GM12878 (cell line): ENCODE measurements at regions not wholly inside any gene's neighbourhood (a gene's known extent, or its start where the extent isn't known, plus 50 kb on each side); places are given as distances from the start of the nearest gene placed in this dataset.

ENCODE experiments used
- ATAC-seq: fragments of 200-7000 bp; cut with Tn5 transposase; 3 replicates; pipeline ENCODE4 v1.9.1; 2020; ENCODE audit warnings: mild to moderate bottlenecking, moderate library complexity
- BruUV-seq: library from RNA; stranded (reverse); fragments of 400-500 nt; replicated peaks from 2 replicates; lab custom pipeline; 2021; lab: Mats Ljungman, UMichigan
- CTCF ChIA-PET: fragments of 300-600 bp; sonication (Branson Sonifier 250); formaldehyde crosslinking; extraction: SDS; loops from one replicate; lab custom pipeline; 2021; ENCODE audit warnings: inconsistent platforms; lab: Yijun Ruan, JAX
- POLR2A ChIA-PET: fragments of 350-600 bp; formaldehyde crosslinking; extraction: SDS; loops from one replicate; lab custom pipeline; 2021; ENCODE audit warnings: inconsistent platforms; lab: Charles Lee
- RAD21 ChIA-PET: fragments of 300-600 bp; sonication (Branson Sonifier 250); formaldehyde crosslinking; loops from one replicate; lab custom pipeline; 2023; ENCODE audit warnings: antibody characterized with exemption; ENCODE audit not compliant: unreplicated experiment; lab: Charles Lee
- SMC1A ChIA-PET: fragments of 300-600 bp; sonication (Branson Sonifier 250); formaldehyde crosslinking; loops from one replicate; lab custom pipeline; 2023; ENCODE audit not compliant: unreplicated experiment, uncharacterized antibody; lab: Charles Lee
- DNase-seq: peaks from one replicate; pipeline ENCODE4 v3.0.0-alpha.2; 2011; ENCODE audit warnings: low read depth, low spot score
- FAIRE-seq: peaks from 3 replicates; lab custom pipeline; 2011; peaks lifted over from hg19 to GRCh38; lab: Jason Lieb, UNC
- H2AFZ ChIP-seq: 2 replicates; pipeline ENCODE4 v1.6.0; 2011; ENCODE audit warnings: low read depth, low read length, control low read depth; ENCODE audit not compliant: control insufficient read depth
- H3K27ac ChIP-seq: 2 replicates; pipeline ENCODE4 v1.5.1; 2011; ENCODE audit warnings: control low read depth; ENCODE audit not compliant: control insufficient read depth, insufficient read depth
- H3K27me3 ChIP-seq, 2 experiments: replicated peaks in 1 of 2; 2 replicates each; pipeline versions ENCODE4 v1.6.0 to v1.6.1; 2011; ENCODE audit warnings: low read length in 1 of 2; ENCODE audit not compliant: control insufficient read depth in 2 of 2, insufficient read depth in 2 of 2
- H3K36me3 ChIP-seq, 2 experiments: 2 replicates each; pipeline ENCODE4 v1.5.1; 2011; ENCODE audit warnings: low read length in 1 of 2; ENCODE audit not compliant: control insufficient read depth in 2 of 2, insufficient read depth in 2 of 2
- H3K4me1 ChIP-seq: 2 replicates; pipeline ENCODE4 v1.6.1; 2011; ENCODE audit warnings: mild to moderate bottlenecking, low read length, moderate library complexity, mixed read lengths; ENCODE audit not compliant: control insufficient read depth, insufficient read depth
- H3K4me2 ChIP-seq: 2 replicates; pipeline ENCODE4 v1.6.0; 2011; ENCODE audit warnings: control low read depth; ENCODE audit not compliant: control insufficient read depth, insufficient read depth
- H3K4me3 ChIP-seq: fragments of 200-600 bp; sonication (generic); 2 replicates; pipeline ENCODE4 v1.5.1; 2016
- H3K79me2 ChIP-seq: 2 replicates; pipeline ENCODE4 v1.6.0; 2011; ENCODE audit warnings: low read length; ENCODE audit not compliant: control insufficient read depth, insufficient read depth
- H3K9ac ChIP-seq: 2 replicates; pipeline ENCODE4 v1.8.0; 2011; ENCODE audit warnings: low read length, control low read depth, mixed read lengths; ENCODE audit not compliant: control insufficient read depth, insufficient read depth
- H3K9me3 ChIP-seq: replicated peaks from 3 replicates; pipeline ENCODE4 v1.5.1; 2011; ENCODE audit warnings: mild to moderate bottlenecking, low read length; ENCODE audit not compliant: control insufficient read depth, insufficient read depth
- H4K20me1 ChIP-seq: 2 replicates; pipeline ENCODE4 v1.6.0; 2011; ENCODE audit not compliant: control insufficient read depth, insufficient read depth
- BMI1 ChIP-seq: fragments of 450-650 bp; IDR thresholded peaks from 2 replicates; pipeline ENCODE4 v1.6.1; 2016; ENCODE audit warnings: mild to moderate bottlenecking, moderate library complexity, borderline replicate concordance
- CHD4 ChIP-seq: fragments of 200-600 bp; sonication (generic); IDR thresholded peaks from 2 replicates; pipeline ENCODE4 v1.6.1; 2016; ENCODE audit warnings: mild to moderate bottlenecking
- DPF2 ChIP-seq: fragments of 450-650 bp; IDR thresholded peaks from 2 replicates; pipeline ENCODE4 v1.6.1; 2017; ENCODE audit warnings: mild to moderate bottlenecking
- IRF4 ChIP-seq: IDR thresholded peaks from 2 replicates; pipeline ENCODE4 v1.6.1; 2011; ENCODE audit warnings: low read depth, low read length
- MTA2 ChIP-seq: fragments of 450-650 bp; IDR thresholded peaks from 2 replicates; pipeline ENCODE4 v1.6.1; 2016; ENCODE audit warnings: low read depth, mild to moderate bottlenecking, moderate library complexity
- NFXL1 ChIP-seq: fragments of 450-650 bp; IDR thresholded peaks from 2 replicates; pipeline ENCODE4 v1.6.1; 2017; ENCODE audit warnings: antibody characterized with exemption, mild to moderate bottlenecking, borderline replicate concordance
- NFYA ChIP-seq: IDR thresholded peaks from 2 replicates; pipeline ENCODE4 v1.6.1; 2011; ENCODE audit warnings: low read depth, mild to moderate bottlenecking, low read length, improper control_type of control experiment, borderline replicate concordance
- NFYB ChIP-seq: IDR thresholded peaks from 2 replicates; pipeline ENCODE4 v1.6.1; 2011; ENCODE audit warnings: low read depth, mild to moderate bottlenecking, low read length, improper control_type of control experiment, moderate library complexity; ENCODE audit not compliant: insufficient read depth
- POU2F2 ChIP-seq: IDR thresholded peaks from 3 replicates; pipeline ENCODE4 v1.6.1; 2011; ENCODE audit warnings: low read depth, mild to moderate bottlenecking, low read length, borderline replicate concordance
- RCOR1 ChIP-seq: conservative IDR thresholded peaks from 2 replicates; pipeline ENCODE4 v1.6.1; 2012; ENCODE audit warnings: low read depth, low read length, improper control_type of control experiment
- SMARCA5 ChIP-seq: fragments of 450-650 bp; IDR thresholded peaks from 2 replicates; pipeline ENCODE4 v1.6.1; 2017; ENCODE audit warnings: mild to moderate bottlenecking
- SMC3 ChIP-seq: IDR thresholded peaks from 2 replicates; pipeline ENCODE4 v1.6.1; 2011; ENCODE audit warnings: low read length, improper control_type of control experiment, borderline replicate concordance
- SP1 ChIP-seq: IDR thresholded peaks from one replicate; pipeline ENCODE4 v1.6.1; 2011; ENCODE audit warnings: low read depth, low read length
- STAT1 ChIP-seq: fragments of 450-650 bp; conservative IDR thresholded peaks from 2 replicates; pipeline ENCODE4 v1.6.1; 2014; ENCODE audit warnings: antibody characterized with exemption, mild to moderate bottlenecking
- ZNF274 ChIP-seq: IDR thresholded peaks from one replicate; pipeline ENCODE4 v1.8.0; 2011; ENCODE audit not compliant: insufficient read length, insufficient read depth
- WGBS: methylation state at CpG from one replicate; pipeline ENCODE4 v1.1.6; 2016; ENCODE audit warnings: low lambda C conversion rate; ENCODE audit not compliant: insufficient replicate concordance, insufficient coverage; ENCODE audit errors: missing lambda C conversion rate; 5-methylcytosine and 5-hydroxymethylcytosine counted together
- in situ Hi-C: fragments of 300-500 bp; cut with MboI; formaldehyde crosslinking; loops from 9 replicates; pipeline ENCODE4 v1.14.3; 2018; ENCODE audit warnings: mixed read lengths
- intact Hi-C: fragments of 100-400 bp; cut with micrococcal nuclease; formaldehyde crosslinking; loops from one replicate; pipeline ENCODE4 v1.14.2; 2022; ENCODE audit not compliant: unreplicated experiment

DNA sequence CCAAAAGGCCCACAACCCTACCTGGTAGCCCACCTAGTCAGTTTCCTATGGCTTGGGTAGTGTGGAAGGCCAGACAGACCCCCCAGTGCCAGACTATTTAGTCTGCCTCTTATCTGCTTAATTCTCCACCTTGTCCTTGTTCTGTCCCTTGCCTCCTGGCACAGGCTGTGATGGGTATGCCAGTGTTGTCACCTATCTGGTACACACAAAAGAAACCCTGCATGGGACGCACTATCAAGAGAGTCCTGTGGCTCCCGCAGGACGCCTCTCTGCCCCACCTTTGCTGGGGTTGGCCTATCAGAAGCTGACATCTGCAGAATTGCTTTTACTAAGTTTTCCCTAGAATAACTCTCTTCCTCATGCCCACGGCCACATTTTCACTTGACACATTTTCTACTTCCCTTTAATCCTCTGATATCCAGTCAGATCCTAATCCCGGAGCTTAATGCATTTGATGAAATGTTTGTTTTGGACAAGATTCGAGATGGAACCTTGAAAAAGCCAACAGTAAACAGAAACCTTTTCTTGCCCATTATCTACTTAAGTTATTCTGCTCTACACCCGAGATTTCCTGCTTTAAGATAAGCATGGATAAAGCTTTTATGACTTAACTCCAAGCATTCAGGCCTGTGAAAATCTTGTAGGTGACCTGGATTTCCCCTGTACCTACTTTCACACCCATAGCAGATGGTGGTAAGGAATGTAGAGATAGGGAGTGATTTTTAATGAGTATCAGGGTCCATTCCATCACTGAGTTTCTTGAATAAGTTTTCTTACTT is 468.5 kb downstream of the ZNF608 start:
- Histone ChIP-seq H4K20me1 (no peaks in the 10 kb centered on the region), H3K4me2 (no peak overlapping the region), H3K4me3 (no peak overlapping the region), H3K9ac (no peak overlapping the region), H3K4me1 (no peaks in the 10 kb centered on the region), H3K79me2 (no peaks in the 10 kb centered on the region), H3K9me3 (no peaks in the 10 kb centered on the region), H3K36me3 (no peaks in the 10 kb centered on the region), H2AFZ (no peak overlapping the region), H3K27me3 (no peaks in the 10 kb centered on the region), H3K27ac (no peak overlapping the region)
- ChIA-PET CTCF (interaction anchor here (0.6 kb wide), 1 partner anchor 12 kb away, joined by 3 read pairs; no protein-coding TSS in a partner anchor), POLR2A (no interaction called here), RAD21 (no interaction called here), SMC1A (no interaction called here)
- no TSS peak for BruUV-seq
- in situ Hi-C loops (no loop called here), intact Hi-C loops (no loop called here)
- no peak for ATAC-seq
- TF ChIP-seq RCOR1 (no peak), ZNF274 (no peak), NFXL1 (no peak), NFYB (no peak), SMC3 (no peak), DPF2 (no peak), BMI1 (no peak), MTA2 (no peak), SP1 (no peak), IRF4 (no peak), SMARCA5 (no peak), CHD4 (no peak), NFYA (no peak), POU2F2 (no peak), STAT1 (no peak)
- FAIRE-seq: no peak
- no peak for DNase-seq
- 18% methylated on average over 7 of the region's 7 CpGs for WGBS
